Kidney (tissue), 13 donors: ENCODE measurements at regions not wholly inside any gene's neighbourhood (a gene's known extent, or its start where the extent isn't known, plus 50 kb on each side); places are given as distances from the start of the nearest gene placed in this dataset.

Source experiments
- DNase-seq, 5 donors: peaks; one replicate each; pipeline ENCODE4 v3.0.0-alpha.2; 2013 to 2020
- FAIRE-seq: peaks from 2 replicates; lab custom pipeline; 2012; peaks lifted over from hg19 to GRCh38; lab: Jason Lieb, UNC
- H3K27ac ChIP-seq, 2 donors: one replicate each; pipeline ENCODE4 v1.7.0; 2013; ENCODE audit warnings: low read depth in 2 of 2, low read length in 2 of 2, inconsistent platforms in 1 of 2
- H3K27me3 ChIP-seq: one replicate; pipeline ENCODE4 v1.7.1; 2013; ENCODE audit warnings: low read length, inconsistent platforms; ENCODE audit not compliant: control insufficient read depth, insufficient read depth
- H3K36me3 ChIP-seq, 3 donors: one replicate each; pipeline versions ENCODE4 v1.7.0 to v1.7.1; 2013; ENCODE audit warnings: low read length in 3 of 3, control low read depth in 1 of 3, inconsistent platforms in 1 of 3; ENCODE audit not compliant: insufficient read depth in 3 of 3, control insufficient read depth in 2 of 3
- H3K4me1 ChIP-seq, 3 donors: one replicate each; pipeline versions ENCODE4 v1.7.0 to v1.7.1; 2013; ENCODE audit warnings: low read length in 3 of 3, inconsistent platforms in 1 of 3, low read depth in 1 of 3; ENCODE audit not compliant: control insufficient read depth in 2 of 3, insufficient read depth in 2 of 3
- H3K4me3 ChIP-seq, 3 donors: one replicate each; pipeline versions ENCODE4 v1.7.0 to v1.8.1; 2013; ENCODE audit warnings: low read length in 3 of 3, control low read depth in 1 of 3, inconsistent platforms in 1 of 3
- H3K9ac ChIP-seq, 3 donors: one replicate each; pipeline versions ENCODE4 v1.7.0 to v1.7.1; 2013; ENCODE audit warnings: low read length in 3 of 3, control low read depth in 1 of 3, inconsistent platforms in 1 of 3
- H3K9me3 ChIP-seq, 3 donors: one replicate each; pipeline versions ENCODE4 v1.7.0 to v1.7.1; 2013; ENCODE audit warnings: low read length in 3 of 3, control low read depth in 1 of 3, inconsistent platforms in 1 of 3; ENCODE audit not compliant: control insufficient read depth in 2 of 3, insufficient read depth in 1 of 3
- CTCF ChIP-seq: IDR thresholded peaks from 3 replicates; pipeline ENCODE4 v1.5.1; 2012; ENCODE audit warnings: mild to moderate bottlenecking, moderate library complexity, borderline replicate concordance; ENCODE audit not compliant: insufficient read depth; ENCODE audit errors: extremely low read depth
- intact Hi-C: fragments of 100-400 bp; cut with DNase I; formaldehyde crosslinking; loops from one replicate; pipeline ENCODE4 v1.11.1; 2022
- donor health status: control.
- donor health status: control.
- donor health status: control.
- donor health status: control.
- donor health status: control.
- donor health status: DM: yes; HTN: yes; CAD: no.
- donor health status: Normal renal cell carcinoma (clear cell type).

GRCh38 chr4:174141876-174142275 is 141.6 kb downstream of the FBXO8 start:
- intact Hi-C loops = no loop called here
- TF ChIP-seq CTCF = no peak
- H3K27me3 ChIP-seq = no peaks in the 10 kb centered on the region
- H3K9ac ChIP-seq = no peak overlapping the region
- H3K4me1 ChIP-seq = no peaks in the 10 kb centered on the region
- DNase-seq (no peak), FAIRE-seq (no peak)
- H3K4me3 ChIP-seq = no peak overlapping the region
- H3K36me3 ChIP-seq = no peaks in the 10 kb centered on the region
- no peaks in the 10 kb centered on the region for H3K9me3 ChIP-seq
- H3K27ac ChIP-seq = no peak overlapping the region

- Histone ChIP-seq H3K27me3 (no peaks in the 10 kb centered on the region), H3K9ac (no peak overlapping the region), H3K4me3 (no peak overlapping the region), H3K27ac (no peak overlapping the region), H3K4me1 (no peaks in the 10 kb centered on the region), H3K9me3 (no peaks in the 10 kb centered on the region), H3K36me3 (no peaks in the 10 kb centered on the region)
- intact Hi-C loops = no loop called here
- FAIRE-seq = no peak
- DNase-seq = no peak
- TF ChIP-seq CTCF = no peak
Observed at GRCh38 chr4:174138616-174139015, 144.9 kb downstream of the FBXO8 start.

GRCh38 chr4:174137698-174138097 is 145.8 kb downstream of the FBXO8 start:
- intact Hi-C loops = no loop called here
- FAIRE-seq = no peak

More at GRCh38 chr4:174137698-174138097, 145.8 kb downstream of the FBXO8 start:
- Histone ChIP-seq H3K9me3 (no peaks in the 10 kb centered on the region), H3K27me3 (no peaks in the 10 kb centered on the region), H3K27ac (no peak overlapping the region), H3K4me3 (no peak overlapping the region), H3K4me1 (no peaks in the 10 kb centered on the region), H3K9ac (no peak overlapping the region), H3K36me3 (no peaks in the 10 kb centered on the region)
- no peak for DNase-seq
- TF ChIP-seq CTCF = no peak
